IMR-90 (cell line): ENCODE measurements at regions not wholly inside any gene's neighbourhood (a gene's known extent, or its start where the extent isn't known, plus 50 kb on each side); places are given as distances from the start of the nearest gene placed in this dataset.

ENCODE experiments used
- MXI1 ChIP-seq: IDR thresholded peaks from 2 replicates; pipeline ENCODE4 v1.6.1; 2012; ENCODE audit warnings: low read depth, mild to moderate bottlenecking, low read length, moderate library complexity, borderline replicate concordance
- POLR2A ChIP-seq: IDR thresholded peaks from 2 replicates; pipeline ENCODE4 v1.6.1; 2012; ENCODE audit warnings: mild to moderate bottlenecking, low read depth, low read length
- RCOR1 ChIP-seq: IDR thresholded peaks from 2 replicates; pipeline ENCODE4 v1.6.1; 2012; ENCODE audit warnings: mild to moderate bottlenecking, low read length, improper control_type of control experiment; ENCODE audit not compliant: insufficient replicate concordance
- TF ChIP-seq, protein P1 (sequence below): conservative IDR thresholded peaks from 2 replicates; pipeline ENCODE4 v1.5.1; 2012; ENCODE audit warnings: mild to moderate bottlenecking, low read depth, low read length, improper control_type of control experiment

DNA sequence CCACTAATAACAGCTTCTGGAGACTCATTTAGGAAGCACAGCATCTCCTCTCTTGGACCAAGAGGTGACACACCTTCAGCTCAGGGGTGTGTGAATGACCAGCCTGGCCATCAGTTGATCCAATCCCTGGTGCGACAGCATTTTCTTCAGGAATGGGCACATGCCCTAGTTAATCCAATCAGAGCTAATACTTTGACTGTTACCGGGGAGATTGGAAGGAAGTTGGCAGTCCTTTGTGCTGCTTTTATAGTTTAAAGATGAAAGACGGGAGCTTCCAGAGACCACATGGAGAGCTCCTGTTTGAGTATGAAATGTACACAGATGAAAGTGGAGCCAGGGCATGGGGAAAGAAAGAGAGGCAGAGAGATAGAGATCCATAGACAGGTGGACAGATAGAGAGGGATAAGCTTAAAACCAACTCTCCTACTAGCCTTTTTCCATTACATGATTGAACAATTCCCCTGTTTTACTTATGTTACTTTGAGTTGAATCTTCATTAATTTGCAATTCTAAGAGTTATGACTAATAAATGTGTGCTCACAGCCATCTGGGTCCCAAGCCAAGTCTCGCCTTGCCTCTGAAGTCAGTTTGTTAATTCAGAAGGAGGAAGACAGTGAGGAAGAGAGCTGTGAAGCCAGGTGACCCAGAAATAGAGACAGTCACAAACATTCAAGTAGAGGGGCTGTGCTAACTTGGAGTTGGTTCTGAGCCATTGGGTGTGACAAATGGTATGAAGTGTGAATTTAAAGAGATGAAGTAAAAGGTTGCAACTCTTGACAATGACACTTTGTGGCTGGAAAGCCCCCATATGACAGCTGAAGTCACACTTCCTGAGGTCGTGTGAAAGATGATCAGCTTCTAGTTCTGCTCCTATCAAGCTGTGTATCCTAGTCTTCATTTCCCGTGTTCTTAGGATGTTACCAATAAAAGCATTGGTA, 120.0 kb upstream of the GOT2 start:
- TF ChIP-seq, protein P1, sequence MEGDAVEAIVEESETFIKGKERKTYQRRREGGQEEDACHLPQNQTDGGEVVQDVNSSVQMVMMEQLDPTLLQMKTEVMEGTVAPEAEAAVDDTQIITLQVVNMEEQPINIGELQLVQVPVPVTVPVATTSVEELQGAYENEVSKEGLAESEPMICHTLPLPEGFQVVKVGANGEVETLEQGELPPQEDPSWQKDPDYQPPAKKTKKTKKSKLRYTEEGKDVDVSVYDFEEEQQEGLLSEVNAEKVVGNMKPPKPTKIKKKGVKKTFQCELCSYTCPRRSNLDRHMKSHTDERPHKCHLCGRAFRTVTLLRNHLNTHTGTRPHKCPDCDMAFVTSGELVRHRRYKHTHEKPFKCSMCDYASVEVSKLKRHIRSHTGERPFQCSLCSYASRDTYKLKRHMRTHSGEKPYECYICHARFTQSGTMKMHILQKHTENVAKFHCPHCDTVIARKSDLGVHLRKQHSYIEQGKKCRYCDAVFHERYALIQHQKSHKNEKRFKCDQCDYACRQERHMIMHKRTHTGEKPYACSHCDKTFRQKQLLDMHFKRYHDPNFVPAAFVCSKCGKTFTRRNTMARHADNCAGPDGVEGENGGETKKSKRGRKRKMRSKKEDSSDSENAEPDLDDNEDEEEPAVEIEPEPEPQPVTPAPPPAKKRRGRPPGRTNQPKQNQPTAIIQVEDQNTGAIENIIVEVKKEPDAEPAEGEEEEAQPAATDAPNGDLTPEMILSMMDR = no peak
- TF ChIP-seq POLR2A (no peak), RCOR1 (no peak), MXI1 (no peak)
